NCI-H1048 (cell line): ENCODE measurements at regions not wholly inside any gene's neighbourhood (a gene's known extent, or its start where the extent isn't known, plus 50 kb on each side); places are given as distances from the start of the nearest gene placed in this dataset.
"Not testable (repeated sequence)": the region's sequence is repeated elsewhere in the genome, so short reads cannot be mapped to it uniquely, and the experiment has no call there.

Source experiments
- DNase-seq: peaks from one replicate; lab custom pipeline; 2025; lab: John Stamatoyannopoulos, UW

GRCh38 chrX:45577361-45577760 lies 376.7 kb upstream of the DIPK2B start:
- DNase-seq, result no peak

- no peak for DNase-seq
Measured at GRCh38 chrX:45571453-45571852, 370.8 kb upstream of the DIPK2B start.

GRCh38 chrX:45566456-45566855 lies 365.8 kb upstream of the DIPK2B start:
- DNase-seq, result no peak

GRCh38 chrX:45557387-45557786 lies 356.7 kb upstream of the DIPK2B start:
- no peak for DNase-seq

GRCh38 chrX:45554736-45555135 lies 354.1 kb upstream of the DIPK2B start:
- no peak for DNase-seq

- no peak for DNase-seq
Measured at GRCh38 chrX:45553417-45553816, 352.7 kb upstream of the DIPK2B start.

GRCh38 chrX:45546697-45547096 lies 346.0 kb upstream of the DIPK2B start:
- not testable (repeated sequence) for DNase-seq

- no peak for DNase-seq
Measured at GRCh38 chrX:45540181-45540580, 339.5 kb upstream of the DIPK2B start.

- DNase-seq, result no peak
Measured at GRCh38 chrX:45537936-45538335, 337.3 kb upstream of the DIPK2B start.

GRCh38 chrX:45527834-45528233 lies 327.2 kb upstream of the DIPK2B start:
- DNase-seq, result no peak

- no peak for DNase-seq
Measured at GRCh38 chrX:45524805-45525204, 324.1 kb upstream of the DIPK2B start.

GRCh38 chrX:45524296-45524695 lies 323.6 kb upstream of the DIPK2B start:
- no peak for DNase-seq

- DNase-seq, result no peak
Measured at GRCh38 chrX:45518552-45518951, 317.9 kb upstream of the DIPK2B start.

- no peak for DNase-seq
Measured at GRCh38 chrX:45517090-45517973, 316.7 kb upstream of the DIPK2B start.

- DNase-seq, result no peak
Measured at GRCh38 chrX:45515262-45516215, 314.9 kb upstream of the DIPK2B start.

GRCh38 chrX:45513042-45513441 lies 312.4 kb upstream of the DIPK2B start:
- no peak for DNase-seq

- DNase-seq, result no peak
Measured at GRCh38 chrX:45508454-45508853, 307.8 kb upstream of the DIPK2B start.

GRCh38 chrX:45506149-45506730 lies 305.6 kb upstream of the DIPK2B start:
- DNase-seq, result no peak

GRCh38 chrX:45505214-45505613 lies 304.5 kb upstream of the DIPK2B start:
- no peak for DNase-seq

- not testable (repeated sequence) for DNase-seq
Measured at GRCh38 chrX:45503787-45504362, 303.2 kb upstream of the DIPK2B start.

- DNase-seq, result no peak
Measured at GRCh38 chrX:45502396-45502795, 301.7 kb upstream of the DIPK2B start.

GRCh38 chrX:45497290-45497689 lies 296.6 kb upstream of the DIPK2B start:
- DNase-seq, result no peak
